Psoas muscle (tissue), 7 donors: ENCODE measurements at regions not wholly inside any gene's neighbourhood (a gene's known extent, or its start where the extent isn't known, plus 50 kb on each side); places are given as distances from the start of the nearest gene placed in this dataset.

Experiments
- ATAC-seq, 4 donors: fragments of 200-7000 bp; cut with Tn5 transposase; one replicate each; pipeline ENCODE4 v1.9.1; 2020; ENCODE audit warnings: moderate library complexity in 3 of 4, mild to moderate bottlenecking in 2 of 4
- DNase-seq, 2 donors: peaks; one replicate each; pipeline ENCODE4 v3.0.0-alpha.2; 2020
- H3K27ac ChIP-seq: fragments of 200-600 bp; one replicate; pipeline ENCODE4 v1.8.0; 2022
- H3K27me3 ChIP-seq, 3 donors: fragments of 200-600 bp in 1 of 3; one replicate each; pipeline versions ENCODE4 v1.6.1 to v1.8.0; 2013 to 2022; ENCODE audit warnings: low read length in 2 of 3, mild to moderate bottlenecking in 2 of 3, moderate library complexity in 1 of 3; ENCODE audit not compliant: insufficient read depth in 3 of 3
- H3K36me3 ChIP-seq, 2 donors: fragments of 200-600 bp in 1 of 2; one replicate each; pipeline versions ENCODE4 v1.6.1 to v1.8.0; 2013 to 2022; ENCODE audit warnings: low read depth in 1 of 2, mild to moderate bottlenecking in 1 of 2, moderate library complexity in 1 of 2; ENCODE audit not compliant: insufficient read depth in 1 of 2
- H3K4me1 ChIP-seq: fragments of 200-600 bp; one replicate; pipeline ENCODE4 v1.8.0; 2022
- H3K4me3 ChIP-seq: fragments of 200-600 bp; one replicate; pipeline ENCODE4 v1.8.0; 2022; ENCODE audit warnings: mild to moderate bottlenecking
- H3K9me3 ChIP-seq: fragments of 200-600 bp; one replicate; pipeline ENCODE4 v1.8.0; 2022
- CTCF ChIP-seq: fragments of 200-600 bp; IDR thresholded peaks from one replicate; pipeline ENCODE4 v1.8.0; 2022; ENCODE audit warnings: antibody characterized with exemption
- WGBS, 3 donors: extraction: QIAGEN DNeasy Blood & Tissue Kit; methylation state at CpG; one replicate each; pipeline versions ENCODE4 v1.1.6 to v1.1.7; 2013; 5-methylcytosine and 5-hydroxymethylcytosine counted together
- intact Hi-C, 2 donors: fragments of 100-400 bp; cut with DNase I; formaldehyde crosslinking; loops; one replicate each; pipeline versions ENCODE4 v1.11.0 to v1.14.2; 2022
- donor health status: healthy with polysubstance abuse.
- donor health status: DM: no; HTN: no; CAD: no; lungs with moderate emphysema.
- donor health status: Bipolar disorder and iron deficiency.
- donor health status: healthy.
- donor health status: DM: yes; HTN: yes; CAD: no.
- donor health status: DM: no; HTN: no; CAD: no.
- donor health status: DM: yes; HTN: yes; CAD: no.

GRCh38 chr6:30396833-30397479, 52.0 kb downstream of the RPP21 start:
- 13 to 14% (median 13%) methylated on average over 20 of the region's 20 CpGs for WGBS, 3 donors
- H3K36me3 ChIP-seq = no peaks in the 10 kb centered on the region
- H3K4me3 ChIP-seq = no peak overlapping the region
- peaks cover 0 to 12% (median 2%) of the 10 kb centered on the region in 3 donors for H3K27me3 ChIP-seq
- DNase-seq = peak; percentile 80 to 89
- no peaks in the 10 kb centered on the region for H3K9me3 ChIP-seq
- intact Hi-C loops = loop anchor here (5.0 to 10.0 kb wide), 3 partner anchors 40 to 182 kb away; partner anchors contain the start of gene TRIM26 (in 1 of the 2)
- H3K27ac ChIP-seq = no peak overlapping the region
- TF ChIP-seq CTCF = peak; percentile 77
- no peaks in the 10 kb centered on the region for H3K4me1 ChIP-seq
- peak; percentile 73 to 93 (median 90) for ATAC-seq

GRCh38 chr6:30397697-30398096, 52.7 kb downstream of the RPP21 start:
- no peaks in the 10 kb centered on the region for H3K36me3 ChIP-seq
- intact Hi-C loops = loop anchor here (5.0 to 10.0 kb wide), 3 partner anchors 40 to 183 kb away; partner anchors contain the start of gene TRIM26 (in 1 of the 2)
- no peak overlapping the region for H3K4me3 ChIP-seq
- WGBS, 3 donors = 66 to 71% (median 71%) methylated on average over 3 of the region's 3 CpGs
- no peak for TF ChIP-seq CTCF
- peaks cover 0 to 12% (median 2%) of the 10 kb centered on the region in 3 donors for H3K27me3 ChIP-seq
- no peaks in the 10 kb centered on the region for H3K4me1 ChIP-seq
- ATAC-seq (no peak), DNase-seq (no peak)
- H3K27ac ChIP-seq = no peak overlapping the region
- no peaks in the 10 kb centered on the region for H3K9me3 ChIP-seq

- intact Hi-C loops = loop anchor here (5.0 to 10.0 kb wide), 3 partner anchors 42 to 185 kb away; partner anchors contain the start of gene TRIM26 (in 1 of the 2)
- WGBS, 3 donors = 94 to 98% (median 97%) methylated on average over 2 of the region's 2 CpGs
- no peak for TF ChIP-seq CTCF
Observed at GRCh38 chr6:30399390-30400058, 54.6 kb downstream of the RPP21 start.

GRCh38 chr6:30405934-30406333, 61.0 kb downstream of the RPP21 start:
- Histone ChIP-seq H3K36me3 (no peaks in the 10 kb centered on the region), H3K27ac (no peak overlapping the region), H3K27me3 (peaks cover 2 to 11% (median 3%) of the 10 kb centered on the region in 3 donors), H3K9me3 (peaks cover 5% of the 10 kb centered on the region), H3K4me3 (no peak overlapping the region), H3K4me1 (no peaks in the 10 kb centered on the region)
- no peak for DNase-seq
- ATAC-seq = no peak
- no peak for TF ChIP-seq CTCF
- 68 to 82% (median 80%) methylated on average over 2 of the region's 2 CpGs for WGBS, 3 donors
- intact Hi-C loops = no loop called here

More at GRCh38 chr6:30399390-30400058, 54.6 kb downstream of the RPP21 start:
- H3K27me3 ChIP-seq = peaks cover 0 to 13% (median 2%) of the 10 kb centered on the region in 3 donors
- H3K4me3 ChIP-seq = no peak overlapping the region
- H3K36me3 ChIP-seq = no peaks in the 10 kb centered on the region
- H3K27ac ChIP-seq = no peak overlapping the region
- H3K4me1 ChIP-seq = no peaks in the 10 kb centered on the region
- H3K9me3 ChIP-seq = no peaks in the 10 kb centered on the region
- DNase-seq = no peak
- no peak for ATAC-seq
